WTC11 (cell line): ENCODE measurements at regions not wholly inside any gene's neighbourhood (a gene's known extent, or its start where the extent isn't known, plus 50 kb on each side); places are given as distances from the start of the nearest gene placed in this dataset.

Experiments used
- ATAC-seq: fragments of 200-7000 bp; cut with Tn5 transposase; 2 replicates; pipeline ENCODE4 v1.10.0; 2021; ENCODE audit warnings: mild to moderate bottlenecking, moderate library complexity
- CTCF ChIA-PET: fragments of 300-600 bp; sonication (Branson Sonifier 250); formaldehyde crosslinking; loops from one replicate; lab custom pipeline; 2021; ENCODE audit warnings: antibody characterized with exemption; lab: Charles Lee
- POLR2A ChIA-PET: fragments of 350-600 bp; sonication (Branson Sonifier 250); formaldehyde crosslinking; loops from one replicate; lab custom pipeline; 2021; ENCODE audit warnings: antibody characterized with exemption; lab: Charles Lee
- DNase-seq: peaks from one replicate; pipeline ENCODE4 v3.0.0; 2021; ENCODE audit warnings: low spot score
- H3K27ac Mint-ChIP-seq: 2 replicates; pipeline ENCODE4 v1.8.0; 2021; ENCODE audit warnings: mixed read lengths
- H3K27me3 Mint-ChIP-seq: 2 replicates; pipeline ENCODE4 v1.8.0; 2021; ENCODE audit warnings: low read depth, mild to moderate bottlenecking, moderate library complexity, mixed read lengths
- H3K36me3 Mint-ChIP-seq: 2 replicates; pipeline ENCODE4 v1.8.0; 2021; ENCODE audit warnings: mixed read lengths
- H3K4me1 Mint-ChIP-seq: 2 replicates; pipeline ENCODE4 v1.8.0; 2022; ENCODE audit warnings: mixed read lengths
- H3K4me3 Mint-ChIP-seq: 2 replicates; pipeline ENCODE4 v1.8.0; 2021; ENCODE audit warnings: mild to moderate bottlenecking, moderate library complexity, mixed read lengths
- H3K9me3 Mint-ChIP-seq: 2 replicates; pipeline ENCODE4 v1.8.0; 2021; ENCODE audit warnings: mixed read lengths
- GRHL2 ChIP-seq: fragments of 250-450 bp; sonication (Bioruptor Pico); IDR thresholded peaks from 2 replicates; pipeline ENCODE4 v1.8.0; 2022; ENCODE audit warnings: mild to moderate bottlenecking, moderate library complexity; ENCODE audit not compliant: insufficient replicate concordance, severe bottlenecking
- JAZF1 ChIP-seq: fragments of 250-450 bp; sonication (Bioruptor Pico); IDR thresholded peaks from 2 replicates; pipeline ENCODE4 v1.9.0; 2021; ENCODE audit warnings: moderate library complexity, mild to moderate bottlenecking, inconsistent platforms
- RELA ChIP-seq: sonication (generic); formaldehyde crosslinking; IDR thresholded peaks from 2 replicates; pipeline ENCODE4 v1.8.1; 2022; ENCODE audit warnings: missing genetic modification reagents, mild to moderate bottlenecking, borderline replicate concordance
- RORB ChIP-seq: fragments of 250-450 bp; sonication (Bioruptor Pico); IDR thresholded peaks from 2 replicates; pipeline ENCODE4 v1.9.0; 2021; ENCODE audit warnings: mild to moderate bottlenecking
- SMAD4 ChIP-seq: sonication (generic); formaldehyde crosslinking; IDR thresholded peaks from 2 replicates; pipeline ENCODE4 v1.8.0; 2022; ENCODE audit warnings: mild to moderate bottlenecking, missing genetic modification reagents
- TEAD4 ChIP-seq: sonication (generic); formaldehyde crosslinking; IDR thresholded peaks from 2 replicates; pipeline ENCODE4 v1.8.0; 2022; ENCODE audit warnings: mild to moderate bottlenecking, missing genetic modification reagents
- TP53 ChIP-seq: sonication (generic); formaldehyde crosslinking; IDR thresholded peaks from 2 replicates; pipeline ENCODE4 v1.8.1; 2023; ENCODE audit warnings: mild to moderate bottlenecking, missing genetic modification reagents
- ZBTB21 ChIP-seq: sonication (generic); formaldehyde crosslinking; IDR thresholded peaks from 2 replicates; pipeline ENCODE4 v1.8.1; 2023; ENCODE audit warnings: mild to moderate bottlenecking, missing genetic modification reagents, borderline replicate concordance
- ZNF219 ChIP-seq: sonication (generic); formaldehyde crosslinking; IDR thresholded peaks from 2 replicates; pipeline ENCODE4 v1.8.0; 2023; ENCODE audit warnings: missing genetic modification reagents, mild to moderate bottlenecking, borderline replicate concordance
- ZNF416 ChIP-seq: fragments of 250-450 bp; sonication (Bioruptor Pico); IDR thresholded peaks from 2 replicates; pipeline ENCODE4 v1.9.0; 2021; ENCODE audit warnings: mild to moderate bottlenecking, inconsistent platforms
- TF ChIP-seq, protein P1 (sequence below): sonication (generic); formaldehyde crosslinking; IDR thresholded peaks from 2 replicates; pipeline ENCODE4 v1.8.0; 2023; ENCODE audit warnings: mild to moderate bottlenecking, missing genetic modification reagents
- TF ChIP-seq, protein P2 (sequence below): fragments of 250-450 bp; sonication (Bioruptor Pico); IDR thresholded peaks from 2 replicates; pipeline ENCODE4 v1.9.0; 2021; ENCODE audit warnings: mild to moderate bottlenecking
- TF ChIP-seq, protein P3 (sequence below): sonication (generic); formaldehyde crosslinking; IDR thresholded peaks from 2 replicates; pipeline ENCODE4 v1.8.1; 2023; ENCODE audit warnings: mild to moderate bottlenecking, missing genetic modification reagents, moderate library complexity
- TF ChIP-seq, protein P4 (sequence below): fragments of 250-450 bp; sonication (Bioruptor Pico); IDR thresholded peaks from 2 replicates; pipeline ENCODE4 v1.9.0; 2021; ENCODE audit warnings: moderate library complexity, mild to moderate bottlenecking, inconsistent platforms, borderline replicate concordance
- TF ChIP-seq, protein P5 (sequence below): sonication (generic); formaldehyde crosslinking; IDR thresholded peaks from 2 replicates; pipeline ENCODE4 v1.8.0; 2022; ENCODE audit warnings: missing genetic modification reagents
- TF ChIP-seq, protein P6 (sequence below): sonication (generic); formaldehyde crosslinking; IDR thresholded peaks from 2 replicates; pipeline ENCODE4 v1.8.0; 2022; ENCODE audit warnings: mild to moderate bottlenecking, missing genetic modification reagents
- TF ChIP-seq, protein P7 (sequence below): fragments of 250-450 bp; sonication (Bioruptor Pico); IDR thresholded peaks from 2 replicates; pipeline ENCODE4 v1.9.0; 2021; ENCODE audit warnings: mild to moderate bottlenecking, borderline replicate concordance

DNA sequence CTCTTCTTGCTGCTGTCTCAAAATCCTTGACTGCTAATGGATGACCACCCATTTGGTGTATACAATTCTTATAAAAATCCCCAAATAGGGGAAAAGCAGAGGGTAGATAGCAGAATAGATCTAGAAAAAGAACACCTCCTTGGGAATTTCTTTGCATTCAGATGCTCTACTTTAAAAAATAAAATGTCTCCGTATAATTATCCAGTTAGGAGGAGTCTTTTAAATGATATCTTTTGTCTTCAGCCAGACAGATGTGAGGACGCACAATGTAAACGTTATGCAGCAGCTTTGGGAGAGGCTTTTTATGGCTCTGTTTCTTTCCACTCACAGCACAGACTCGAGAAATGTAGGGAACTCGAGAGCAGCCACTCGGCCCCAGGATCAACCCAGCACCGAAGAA is 300.2 kb downstream of the IRF8 start (continued):
- TF ChIP-seq, protein P1, sequence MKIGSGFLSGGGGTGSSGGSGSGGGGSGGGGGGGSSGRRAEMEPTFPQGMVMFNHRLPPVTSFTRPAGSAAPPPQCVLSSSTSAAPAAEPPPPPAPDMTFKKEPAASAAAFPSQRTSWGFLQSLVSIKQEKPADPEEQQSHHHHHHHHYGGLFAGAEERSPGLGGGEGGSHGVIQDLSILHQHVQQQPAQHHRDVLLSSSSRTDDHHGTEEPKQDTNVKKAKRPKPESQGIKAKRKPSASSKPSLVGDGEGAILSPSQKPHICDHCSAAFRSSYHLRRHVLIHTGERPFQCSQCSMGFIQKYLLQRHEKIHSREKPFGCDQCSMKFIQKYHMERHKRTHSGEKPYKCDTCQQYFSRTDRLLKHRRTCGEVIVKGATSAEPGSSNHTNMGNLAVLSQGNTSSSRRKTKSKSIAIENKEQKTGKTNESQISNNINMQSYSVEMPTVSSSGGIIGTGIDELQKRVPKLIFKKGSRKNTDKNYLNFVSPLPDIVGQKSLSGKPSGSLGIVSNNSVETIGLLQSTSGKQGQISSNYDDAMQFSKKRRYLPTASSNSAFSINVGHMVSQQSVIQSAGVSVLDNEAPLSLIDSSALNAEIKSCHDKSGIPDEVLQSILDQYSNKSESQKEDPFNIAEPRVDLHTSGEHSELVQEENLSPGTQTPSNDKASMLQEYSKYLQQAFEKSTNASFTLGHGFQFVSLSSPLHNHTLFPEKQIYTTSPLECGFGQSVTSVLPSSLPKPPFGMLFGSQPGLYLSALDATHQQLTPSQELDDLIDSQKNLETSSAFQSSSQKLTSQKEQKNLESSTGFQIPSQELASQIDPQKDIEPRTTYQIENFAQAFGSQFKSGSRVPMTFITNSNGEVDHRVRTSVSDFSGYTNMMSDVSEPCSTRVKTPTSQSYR (CRISPR knock-in tag): no peak
- TF ChIP-seq SMAD4 (CRISPR knock-in tag): no peak
- TF ChIP-seq ZNF416 (CRISPR knock-in tag): no peak
- TF ChIP-seq, protein P2, sequence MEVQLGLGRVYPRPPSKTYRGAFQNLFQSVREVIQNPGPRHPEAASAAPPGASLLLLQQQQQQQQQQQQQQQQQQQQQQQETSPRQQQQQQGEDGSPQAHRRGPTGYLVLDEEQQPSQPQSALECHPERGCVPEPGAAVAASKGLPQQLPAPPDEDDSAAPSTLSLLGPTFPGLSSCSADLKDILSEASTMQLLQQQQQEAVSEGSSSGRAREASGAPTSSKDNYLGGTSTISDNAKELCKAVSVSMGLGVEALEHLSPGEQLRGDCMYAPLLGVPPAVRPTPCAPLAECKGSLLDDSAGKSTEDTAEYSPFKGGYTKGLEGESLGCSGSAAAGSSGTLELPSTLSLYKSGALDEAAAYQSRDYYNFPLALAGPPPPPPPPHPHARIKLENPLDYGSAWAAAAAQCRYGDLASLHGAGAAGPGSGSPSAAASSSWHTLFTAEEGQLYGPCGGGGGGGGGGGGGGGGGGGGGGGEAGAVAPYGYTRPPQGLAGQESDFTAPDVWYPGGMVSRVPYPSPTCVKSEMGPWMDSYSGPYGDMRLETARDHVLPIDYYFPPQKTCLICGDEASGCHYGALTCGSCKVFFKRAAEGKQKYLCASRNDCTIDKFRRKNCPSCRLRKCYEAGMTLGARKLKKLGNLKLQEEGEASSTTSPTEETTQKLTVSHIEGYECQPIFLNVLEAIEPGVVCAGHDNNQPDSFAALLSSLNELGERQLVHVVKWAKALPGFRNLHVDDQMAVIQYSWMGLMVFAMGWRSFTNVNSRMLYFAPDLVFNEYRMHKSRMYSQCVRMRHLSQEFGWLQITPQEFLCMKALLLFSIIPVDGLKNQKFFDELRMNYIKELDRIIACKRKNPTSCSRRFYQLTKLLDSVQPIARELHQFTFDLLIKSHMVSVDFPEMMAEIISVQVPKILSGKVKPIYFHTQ (CRISPR knock-in tag): no peak
- TF ChIP-seq RELA (CRISPR knock-in tag): no peak
- no peak for TF ChIP-seq TEAD4 (CRISPR knock-in tag)
- TF ChIP-seq, protein P3, sequence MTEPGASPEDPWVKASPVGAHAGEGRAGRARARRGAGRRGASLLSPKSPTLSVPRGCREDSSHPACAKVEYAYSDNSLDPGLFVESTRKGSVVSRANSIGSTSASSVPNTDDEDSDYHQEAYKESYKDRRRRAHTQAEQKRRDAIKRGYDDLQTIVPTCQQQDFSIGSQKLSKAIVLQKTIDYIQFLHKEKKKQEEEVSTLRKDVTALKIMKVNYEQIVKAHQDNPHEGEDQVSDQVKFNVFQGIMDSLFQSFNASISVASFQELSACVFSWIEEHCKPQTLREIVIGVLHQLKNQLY (CRISPR knock-in tag): no peak
- TF ChIP-seq, protein P4, sequence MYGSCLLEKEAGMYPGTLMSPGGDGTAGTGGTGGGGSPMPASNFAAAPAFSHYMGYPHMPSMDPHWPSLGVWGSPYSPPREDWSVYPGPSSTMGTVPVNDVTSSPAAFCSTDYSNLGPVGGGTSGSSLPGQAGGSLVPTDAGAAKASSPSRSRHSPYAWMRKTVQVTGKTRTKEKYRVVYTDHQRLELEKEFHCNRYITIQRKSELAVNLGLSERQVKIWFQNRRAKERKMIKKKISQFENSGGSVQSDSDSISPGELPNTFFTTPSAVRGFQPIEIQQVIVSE (CRISPR knock-in tag): no peak
- TF ChIP-seq, protein P5, sequence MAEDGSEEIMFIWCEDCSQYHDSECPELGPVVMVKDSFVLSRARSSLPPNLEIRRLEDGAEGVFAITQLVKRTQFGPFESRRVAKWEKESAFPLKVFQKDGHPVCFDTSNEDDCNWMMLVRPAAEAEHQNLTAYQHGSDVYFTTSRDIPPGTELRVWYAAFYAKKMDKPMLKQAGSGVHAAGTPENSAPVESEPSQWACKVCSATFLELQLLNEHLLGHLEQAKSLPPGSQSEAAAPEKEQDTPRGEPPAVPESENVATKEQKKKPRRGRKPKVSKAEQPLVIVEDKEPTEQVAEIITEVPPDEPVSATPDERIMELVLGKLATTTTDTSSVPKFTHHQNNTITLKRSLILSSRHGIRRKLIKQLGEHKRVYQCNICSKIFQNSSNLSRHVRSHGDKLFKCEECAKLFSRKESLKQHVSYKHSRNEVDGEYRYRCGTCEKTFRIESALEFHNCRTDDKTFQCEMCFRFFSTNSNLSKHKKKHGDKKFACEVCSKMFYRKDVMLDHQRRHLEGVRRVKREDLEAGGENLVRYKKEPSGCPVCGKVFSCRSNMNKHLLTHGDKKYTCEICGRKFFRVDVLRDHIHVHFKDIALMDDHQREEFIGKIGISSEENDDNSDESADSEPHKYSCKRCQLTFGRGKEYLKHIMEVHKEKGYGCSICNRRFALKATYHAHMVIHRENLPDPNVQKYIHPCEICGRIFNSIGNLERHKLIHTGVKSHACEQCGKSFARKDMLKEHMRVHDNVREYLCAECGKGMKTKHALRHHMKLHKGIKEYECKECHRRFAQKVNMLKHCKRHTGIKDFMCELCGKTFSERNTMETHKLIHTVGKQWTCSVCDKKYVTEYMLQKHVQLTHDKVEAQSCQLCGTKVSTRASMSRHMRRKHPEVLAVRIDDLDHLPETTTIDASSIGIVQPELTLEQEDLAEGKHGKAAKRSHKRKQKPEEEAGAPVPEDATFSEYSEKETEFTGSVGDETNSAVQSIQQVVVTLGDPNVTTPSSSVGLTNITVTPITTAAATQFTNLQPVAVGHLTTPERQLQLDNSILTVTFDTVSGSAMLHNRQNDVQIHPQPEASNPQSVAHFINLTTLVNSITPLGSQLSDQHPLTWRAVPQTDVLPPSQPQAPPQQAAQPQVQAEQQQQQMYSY (CRISPR knock-in tag): no peak

DNA sequence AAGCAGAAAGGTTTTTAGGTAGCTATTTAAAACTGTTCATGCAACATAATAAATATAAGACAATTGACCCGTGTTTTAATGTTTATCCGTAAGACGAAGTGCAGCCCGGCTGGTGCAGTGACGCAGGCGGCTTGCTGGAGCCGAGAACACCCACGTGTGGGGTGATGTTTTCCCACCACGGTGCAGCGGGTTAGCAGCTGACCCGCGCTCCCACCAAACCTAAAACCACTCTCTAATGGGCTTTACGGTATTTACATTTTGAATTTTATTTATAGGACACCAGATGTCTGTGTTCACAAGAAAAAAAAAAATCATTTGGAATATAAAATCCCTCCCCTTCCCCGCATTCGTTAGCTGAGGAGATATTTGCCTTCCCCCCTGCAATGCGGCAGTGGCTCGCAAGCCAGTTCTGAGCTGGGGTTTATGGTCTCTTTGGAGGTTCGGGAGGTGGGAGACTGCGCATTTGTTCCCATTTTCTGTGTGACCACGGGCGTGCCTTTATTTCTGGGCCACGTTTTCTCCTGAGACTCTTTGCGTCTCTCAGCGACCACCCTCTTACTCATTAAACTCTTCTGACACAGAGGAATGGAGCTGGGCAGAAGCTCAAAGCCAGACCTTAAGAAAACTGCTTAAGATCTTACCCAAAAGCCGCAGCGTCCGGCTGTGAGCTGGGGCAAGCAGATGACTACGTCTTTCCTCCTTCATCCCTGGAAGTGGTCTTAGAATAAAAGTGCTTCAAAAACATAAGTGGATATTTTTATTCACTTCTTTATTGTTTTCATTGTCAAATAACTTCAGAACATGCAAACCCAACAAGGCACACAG is 301.1 kb downstream of the IRF8 start:
- DNase-seq: no peak
- no peak for TF ChIP-seq GRHL2
- no peak for TF ChIP-seq RORB (CRISPR knock-in tag)
- no peak for TF ChIP-seq ZBTB21 (CRISPR knock-in tag)
- TF ChIP-seq, protein P6, sequence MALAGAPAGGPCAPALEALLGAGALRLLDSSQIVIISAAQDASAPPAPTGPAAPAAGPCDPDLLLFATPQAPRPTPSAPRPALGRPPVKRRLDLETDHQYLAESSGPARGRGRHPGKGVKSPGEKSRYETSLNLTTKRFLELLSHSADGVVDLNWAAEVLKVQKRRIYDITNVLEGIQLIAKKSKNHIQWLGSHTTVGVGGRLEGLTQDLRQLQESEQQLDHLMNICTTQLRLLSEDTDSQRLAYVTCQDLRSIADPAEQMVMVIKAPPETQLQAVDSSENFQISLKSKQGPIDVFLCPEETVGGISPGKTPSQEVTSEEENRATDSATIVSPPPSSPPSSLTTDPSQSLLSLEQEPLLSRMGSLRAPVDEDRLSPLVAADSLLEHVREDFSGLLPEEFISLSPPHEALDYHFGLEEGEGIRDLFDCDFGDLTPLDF (CRISPR knock-in tag): no peak
- no peak for TF ChIP-seq TP53 (CRISPR knock-in tag)
- TF ChIP-seq ZNF219: no peak
- TF ChIP-seq, protein P7, sequence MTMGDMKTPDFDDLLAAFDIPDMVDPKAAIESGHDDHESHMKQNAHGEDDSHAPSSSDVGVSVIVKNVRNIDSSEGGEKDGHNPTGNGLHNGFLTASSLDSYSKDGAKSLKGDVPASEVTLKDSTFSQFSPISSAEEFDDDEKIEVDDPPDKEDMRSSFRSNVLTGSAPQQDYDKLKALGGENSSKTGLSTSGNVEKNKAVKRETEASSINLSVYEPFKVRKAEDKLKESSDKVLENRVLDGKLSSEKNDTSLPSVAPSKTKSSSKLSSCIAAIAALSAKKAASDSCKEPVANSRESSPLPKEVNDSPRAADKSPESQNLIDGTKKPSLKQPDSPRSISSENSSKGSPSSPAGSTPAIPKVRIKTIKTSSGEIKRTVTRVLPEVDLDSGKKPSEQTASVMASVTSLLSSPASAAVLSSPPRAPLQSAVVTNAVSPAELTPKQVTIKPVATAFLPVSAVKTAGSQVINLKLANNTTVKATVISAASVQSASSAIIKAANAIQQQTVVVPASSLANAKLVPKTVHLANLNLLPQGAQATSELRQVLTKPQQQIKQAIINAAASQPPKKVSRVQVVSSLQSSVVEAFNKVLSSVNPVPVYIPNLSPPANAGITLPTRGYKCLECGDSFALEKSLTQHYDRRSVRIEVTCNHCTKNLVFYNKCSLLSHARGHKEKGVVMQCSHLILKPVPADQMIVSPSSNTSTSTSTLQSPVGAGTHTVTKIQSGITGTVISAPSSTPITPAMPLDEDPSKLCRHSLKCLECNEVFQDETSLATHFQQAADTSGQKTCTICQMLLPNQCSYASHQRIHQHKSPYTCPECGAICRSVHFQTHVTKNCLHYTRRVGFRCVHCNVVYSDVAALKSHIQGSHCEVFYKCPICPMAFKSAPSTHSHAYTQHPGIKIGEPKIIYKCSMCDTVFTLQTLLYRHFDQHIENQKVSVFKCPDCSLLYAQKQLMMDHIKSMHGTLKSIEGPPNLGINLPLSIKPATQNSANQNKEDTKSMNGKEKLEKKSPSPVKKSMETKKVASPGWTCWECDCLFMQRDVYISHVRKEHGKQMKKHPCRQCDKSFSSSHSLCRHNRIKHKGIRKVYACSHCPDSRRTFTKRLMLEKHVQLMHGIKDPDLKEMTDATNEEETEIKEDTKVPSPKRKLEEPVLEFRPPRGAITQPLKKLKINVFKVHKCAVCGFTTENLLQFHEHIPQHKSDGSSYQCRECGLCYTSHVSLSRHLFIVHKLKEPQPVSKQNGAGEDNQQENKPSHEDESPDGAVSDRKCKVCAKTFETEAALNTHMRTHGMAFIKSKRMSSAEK (CRISPR knock-in tag): no peak
- no peak for TF ChIP-seq TEAD4 (CRISPR knock-in tag)
- TF ChIP-seq JAZF1 (CRISPR knock-in tag): no peak

More for the DNA sequence above, 301.1 kb downstream of the IRF8 start:
- ChIA-PET POLR2A (no interaction called here), CTCF (interaction anchor here (1.0 to 1.3 kb wide), 4 partner anchors 41 to 156 kb away, joined by 3 to 7 read pairs (median 6); no protein-coding TSS in a partner anchor)
- Mint-ChIP-seq H3K4me3 (no peak overlapping the region), H3K27ac (peak overlapping the region; percentile 76), H3K36me3 (no peaks in the 10 kb centered on the region), H3K27me3 (no peaks in the 10 kb centered on the region), H3K9me3 (no peaks in the 10 kb centered on the region), H3K4me1 (peaks cover 56% of the 10 kb centered on the region)
- ATAC-seq: no peak
